Esophagus muscularis mucosa (tissue), 4 donors: ENCODE measurements at regions not wholly inside any gene's neighbourhood (a gene's known extent, or its start where the extent isn't known, plus 50 kb on each side); places are given as distances from the start of the nearest gene placed in this dataset.

Experiments
- CTCF ChIP-seq, 3 experiments: fragments of 200-600 bp in 2 of 3; fragments of 450-650 bp in 1 of 3; sonication (generic) in 2 of 3; IDR thresholded peaks; one replicate each; pipeline ENCODE4 v1.5.1; 2017 to 2019; ENCODE audit warnings: antibody characterized with exemption in 3 of 3, mild to moderate bottlenecking in 2 of 3, moderate library complexity in 1 of 3
- EP300 ChIP-seq: sonication (generic); formaldehyde crosslinking; IDR thresholded peaks from one replicate; pipeline ENCODE4 v1.6.1; 2017; ENCODE audit warnings: antibody characterized with exemption
- POLR2A ChIP-seq: fragments of 450-650 bp; IDR thresholded peaks from one replicate; pipeline ENCODE4 v1.6.1; 2017; ENCODE audit warnings: antibody characterized with exemption, moderate library complexity, mild to moderate bottlenecking, low read depth
- POLR2AphosphoS5 ChIP-seq, 2 donors: sonication (generic); formaldehyde crosslinking; IDR thresholded peaks; one replicate each; pipeline ENCODE4 v1.6.1; 2017; ENCODE audit warnings: antibody characterized with exemption in 2 of 2

- no peak for TF ChIP-seq POLR2AphosphoS5 (IDR thresholded peaks at IDR 0.05)
- no peak for TF ChIP-seq CTCF (IDR thresholded peaks at IDR 0.05)
- no peak for TF ChIP-seq POLR2A
- no peak for TF ChIP-seq EP300
These were observed 268.2 kb upstream of the ATP2B1 start for GRCh38 chr12:89976866-89977265.
